Hepatocyte (in vitro differentiated cells): ENCODE measurements at regions not wholly inside any gene's neighbourhood (a gene's known extent, or its start where the extent isn't known, plus 50 kb on each side); places are given as distances from the start of the nearest gene placed in this dataset.

ENCODE experiments used
- CTCF ChIP-seq: fragments of 200-600 bp; sonication (generic); IDR thresholded peaks from 2 replicates; pipeline ENCODE4 v1.5.1; 2016; ENCODE audit warnings: antibody characterized with exemption, mild to moderate bottlenecking; ENCODE audit not compliant: poor library complexity
- EZH2 ChIP-seq: fragments of 200-600 bp; sonication (generic); IDR thresholded peaks from 2 replicates; pipeline ENCODE4 v1.6.1; 2016; ENCODE audit warnings: antibody characterized with exemption, mild to moderate bottlenecking, borderline replicate concordance
- EZH2phosphoT487 ChIP-seq: fragments of 200-600 bp; sonication (generic); IDR thresholded peaks from one replicate; pipeline ENCODE4 v1.6.1; 2018; ENCODE audit warnings: antibody characterized with exemption, mild to moderate bottlenecking, low read depth, moderate library complexity; ENCODE audit not compliant: unreplicated experiment, severe bottlenecking

GRCh38 chr5:3466392-3466791 is 129.2 kb upstream of the IRX1 start:
- no peak for TF ChIP-seq CTCF
- TF ChIP-seq EZH2phosphoT487: no peak
- no peak for TF ChIP-seq EZH2
